Breast epithelium (tissue), 3 donors: ENCODE measurements at regions not wholly inside any gene's neighbourhood (a gene's known extent, or its start where the extent isn't known, plus 50 kb on each side); places are given as distances from the start of the nearest gene placed in this dataset.

Experiments used
- POLR2A ChIP-seq: fragments of 450-650 bp; IDR thresholded peaks from one replicate; pipeline ENCODE4 v1.6.1; 2016; ENCODE audit warnings: antibody characterized with exemption, mild to moderate bottlenecking, moderate library complexity
- POLR2AphosphoS5 ChIP-seq, 3 donors: sonication (generic); formaldehyde crosslinking; IDR thresholded peaks; one replicate each; pipeline ENCODE4 v1.6.1; 2017; ENCODE audit warnings: antibody characterized with exemption in 3 of 3
- TF ChIP-seq, protein P1 (sequence below), 3 donors: fragments of 450-650 bp; IDR thresholded peaks; one replicate each; pipeline ENCODE4 v1.5.1; 2016 to 2017; ENCODE audit warnings: antibody characterized with exemption in 3 of 3, mild to moderate bottlenecking in 3 of 3, moderate library complexity in 3 of 3

- TF ChIP-seq, protein P1, sequence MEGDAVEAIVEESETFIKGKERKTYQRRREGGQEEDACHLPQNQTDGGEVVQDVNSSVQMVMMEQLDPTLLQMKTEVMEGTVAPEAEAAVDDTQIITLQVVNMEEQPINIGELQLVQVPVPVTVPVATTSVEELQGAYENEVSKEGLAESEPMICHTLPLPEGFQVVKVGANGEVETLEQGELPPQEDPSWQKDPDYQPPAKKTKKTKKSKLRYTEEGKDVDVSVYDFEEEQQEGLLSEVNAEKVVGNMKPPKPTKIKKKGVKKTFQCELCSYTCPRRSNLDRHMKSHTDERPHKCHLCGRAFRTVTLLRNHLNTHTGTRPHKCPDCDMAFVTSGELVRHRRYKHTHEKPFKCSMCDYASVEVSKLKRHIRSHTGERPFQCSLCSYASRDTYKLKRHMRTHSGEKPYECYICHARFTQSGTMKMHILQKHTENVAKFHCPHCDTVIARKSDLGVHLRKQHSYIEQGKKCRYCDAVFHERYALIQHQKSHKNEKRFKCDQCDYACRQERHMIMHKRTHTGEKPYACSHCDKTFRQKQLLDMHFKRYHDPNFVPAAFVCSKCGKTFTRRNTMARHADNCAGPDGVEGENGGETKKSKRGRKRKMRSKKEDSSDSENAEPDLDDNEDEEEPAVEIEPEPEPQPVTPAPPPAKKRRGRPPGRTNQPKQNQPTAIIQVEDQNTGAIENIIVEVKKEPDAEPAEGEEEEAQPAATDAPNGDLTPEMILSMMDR (IDR thresholded peaks at IDR 0.05), result no peak
- no peak for TF ChIP-seq POLR2AphosphoS5 (IDR thresholded peaks at IDR 0.05)
- TF ChIP-seq POLR2A, result no peak
These were observed 966.8 kb downstream of the BRINP3 start for GRCh38 chr1:189510827-189511226.
